ENCODE measurements at regions not wholly inside any gene's neighbourhood (a gene's known extent, or its start where the extent isn't known, plus 50 kb on each side); places are given as distances from the start of the nearest gene placed in this dataset.

GRCh38 chr14:71716041-71716772, 216.0 kb upstream of the RGS6 start:
- DNase-seq, result no peak

DNA sequence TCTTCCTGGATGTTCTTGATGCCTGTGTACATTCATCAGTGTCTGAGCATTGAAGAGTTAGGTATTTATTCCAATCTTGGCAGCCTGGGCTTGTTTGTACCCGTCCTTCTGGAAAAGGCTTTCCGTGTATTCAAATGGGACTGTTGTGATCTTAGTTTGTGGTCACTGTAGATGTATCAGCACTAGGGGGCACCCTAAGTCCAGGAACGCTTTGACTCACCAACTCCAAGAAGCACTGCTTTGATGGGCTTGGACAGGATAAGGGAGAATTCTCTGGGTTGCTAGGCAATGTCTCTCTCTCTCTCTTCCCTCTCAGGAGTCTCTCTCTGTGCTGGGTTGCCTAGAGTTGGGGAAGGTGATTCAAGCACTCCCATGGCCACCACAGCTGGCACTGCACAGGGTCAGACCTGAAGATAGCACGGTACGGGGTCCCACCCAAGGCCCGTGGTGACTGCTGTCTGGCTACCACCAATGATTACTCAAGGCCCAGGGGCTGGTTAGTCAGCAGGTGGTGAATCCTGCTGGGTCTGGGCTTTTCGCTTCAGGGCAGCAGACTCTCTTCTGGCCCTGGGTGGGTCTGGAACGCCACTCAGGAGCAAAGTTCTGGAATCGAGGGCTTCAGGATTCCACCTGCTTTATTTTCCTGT, 211.1 kb upstream of the RGS6 start:
- DNase-seq, result no peak

- DNase-seq, result no peak
Measured at GRCh38 chr14:71721791-71722190, 210.4 kb upstream of the RGS6 start.

DNA sequence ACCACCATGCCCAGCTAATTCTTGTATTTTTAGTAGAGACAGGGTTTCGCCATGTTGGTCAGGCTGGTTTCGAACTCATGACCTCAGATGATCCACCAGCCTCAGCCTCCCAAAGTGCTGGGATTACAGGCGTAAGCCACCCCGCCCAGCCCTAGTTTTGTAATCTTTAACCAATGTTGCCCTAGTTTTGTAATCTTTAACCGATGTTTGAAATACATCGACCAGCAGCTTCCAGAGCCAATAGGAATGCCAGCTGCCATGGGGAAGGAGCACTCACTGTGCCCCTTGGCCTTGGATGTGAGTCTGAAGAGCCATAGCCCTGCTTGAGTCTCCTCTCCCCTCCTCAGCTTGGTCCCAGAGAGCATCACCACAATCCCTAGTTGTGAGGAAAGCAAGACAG, 209.3 kb upstream of the RGS6 start:
- no peak for DNase-seq

- no peak for DNase-seq
Measured at GRCh38 chr14:71725922-71726579, 206.2 kb upstream of the RGS6 start.

- DNase-seq, result no peak
Measured at GRCh38 chr14:71726580-71727021, 205.6 kb upstream of the RGS6 start.

DNA sequence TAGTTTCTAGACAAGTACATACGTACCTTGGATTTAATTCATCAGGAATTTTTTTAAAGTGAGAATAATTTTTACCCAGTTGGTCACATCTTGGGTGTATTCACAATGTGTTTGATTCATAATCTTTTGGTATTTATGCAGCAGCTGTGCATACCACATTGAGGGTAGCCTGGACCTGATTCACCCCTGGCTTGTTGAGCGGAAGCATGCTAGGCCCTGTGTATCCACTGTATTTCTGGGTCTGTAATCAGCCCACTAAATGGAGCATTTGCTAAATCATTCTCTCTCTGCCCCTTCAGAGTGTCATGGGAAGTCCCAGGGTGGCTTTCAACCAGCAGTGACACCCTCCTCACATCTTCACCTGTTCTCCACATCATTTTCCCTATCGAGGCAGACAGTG, 203.8 kb upstream of the RGS6 start:
- no peak for DNase-seq

DNA sequence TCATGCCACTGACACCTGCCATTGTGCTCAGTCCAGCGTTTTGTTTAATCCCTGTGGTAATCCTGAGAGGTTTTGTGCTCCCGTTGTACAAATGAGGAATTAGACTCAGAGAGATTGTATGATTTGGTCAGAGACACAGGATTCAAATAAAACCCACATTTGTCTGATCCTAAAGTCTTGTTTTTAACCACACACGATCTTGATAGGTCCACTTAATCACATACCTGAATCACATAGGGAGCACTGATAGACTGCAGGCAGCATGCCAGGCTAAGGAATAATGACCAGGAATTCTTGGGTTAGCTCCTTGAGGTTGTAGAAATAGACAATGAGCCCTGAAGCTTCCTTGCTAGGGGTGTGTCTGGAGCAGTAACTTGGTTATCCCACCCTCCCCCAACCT, 202.6 kb upstream of the RGS6 start:
- no peak for DNase-seq

GRCh38 chr14:71730471-71730870, 201.8 kb upstream of the RGS6 start:
- DNase-seq, result no peak

- no peak for DNase-seq
Measured at GRCh38 chr14:71731096-71731495, 201.1 kb upstream of the RGS6 start.

DNA sequence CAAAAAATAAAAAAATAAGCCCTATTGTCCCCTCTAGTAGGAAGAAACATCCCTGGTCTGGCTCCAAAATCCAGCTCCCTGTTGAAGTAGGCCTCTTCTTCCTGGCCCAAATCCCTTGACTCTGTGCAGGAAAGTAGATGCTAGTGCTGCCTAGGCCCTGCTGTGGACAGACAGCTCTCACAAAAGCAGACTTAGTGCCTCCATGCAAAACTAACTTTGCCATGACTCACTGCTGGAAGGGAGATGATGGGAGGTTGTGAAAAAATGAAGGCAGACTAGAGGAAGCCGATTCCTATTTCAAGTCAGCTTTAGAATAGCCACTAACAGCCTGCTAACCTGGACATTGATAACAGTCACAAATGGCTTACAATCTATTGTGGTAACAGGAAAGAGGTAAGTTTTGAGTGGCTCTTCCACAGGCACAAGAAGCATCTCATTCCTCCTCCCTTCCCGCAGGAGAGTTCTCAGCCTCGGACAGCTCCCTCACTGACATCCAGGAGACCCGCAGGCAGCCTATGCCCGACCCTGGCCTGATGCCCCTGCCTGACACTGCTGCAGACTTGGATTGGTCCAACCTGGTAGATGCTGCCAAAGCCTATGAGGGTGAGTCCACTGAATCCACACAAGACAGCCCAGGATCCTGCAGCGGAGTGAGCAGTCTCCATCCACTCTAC, 198.9 kb upstream of the RGS6 start:
- DNase-seq, result no peak

- no peak for DNase-seq
Measured at GRCh38 chr14:71734076-71734475, 198.2 kb upstream of the RGS6 start.

DNA sequence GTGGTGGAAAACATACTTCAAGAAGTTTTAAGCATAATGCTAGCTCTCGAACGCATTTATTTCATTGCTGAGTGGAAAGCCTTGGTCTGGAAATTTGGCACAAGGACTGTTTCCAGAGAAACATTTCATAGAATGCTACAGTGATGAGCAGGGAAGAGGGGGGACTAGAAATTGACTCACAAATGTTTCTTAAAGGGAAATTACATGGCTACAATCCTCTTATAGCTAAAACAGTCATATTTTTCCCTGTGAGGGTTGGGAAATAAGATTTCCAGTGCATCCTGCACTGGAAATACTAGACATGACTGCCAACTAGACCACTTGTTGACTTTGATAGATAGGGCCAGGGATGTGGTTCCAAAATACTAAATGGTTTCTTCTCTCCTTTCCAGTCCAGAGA, 197.3 kb upstream of the RGS6 start:
- no peak for DNase-seq

GRCh38 chr14:71737760-71738159, 194.5 kb upstream of the RGS6 start:
- no peak for DNase-seq

DNA sequence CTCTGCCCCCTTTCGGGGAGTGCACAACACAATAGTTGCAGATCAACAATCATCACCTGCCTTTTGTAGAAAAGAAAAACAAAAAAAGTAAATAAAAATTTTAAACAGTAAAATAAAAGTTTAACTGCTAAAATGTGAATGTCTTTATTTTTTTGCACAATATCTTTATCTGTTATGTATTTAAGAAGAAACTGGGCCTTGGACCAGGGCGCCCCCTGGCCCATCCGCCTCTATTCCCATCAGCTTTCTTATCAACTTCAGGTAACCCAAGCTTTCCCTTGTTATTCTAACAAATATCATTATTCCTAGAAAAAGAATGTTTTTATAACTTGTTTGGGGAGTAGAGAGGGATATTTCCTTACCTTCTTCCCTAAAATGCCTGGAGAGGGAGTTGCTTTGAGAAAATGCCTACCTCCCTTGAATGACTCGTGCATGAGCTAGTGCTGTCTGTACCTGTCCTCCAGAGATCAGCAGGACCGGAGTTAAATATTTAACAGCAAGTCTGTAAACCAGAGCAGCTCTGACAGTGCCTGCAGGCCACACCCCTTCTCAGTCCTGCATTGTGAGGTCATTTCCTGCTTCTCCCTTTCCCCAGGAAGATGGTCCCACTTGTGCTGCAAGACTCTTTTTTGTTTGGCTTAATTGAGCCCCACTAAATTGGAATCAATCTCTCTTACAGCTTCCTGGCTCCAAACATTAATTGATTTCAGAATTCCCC, 192.8 kb upstream of the RGS6 start:
- DNase-seq, result no peak

DNA sequence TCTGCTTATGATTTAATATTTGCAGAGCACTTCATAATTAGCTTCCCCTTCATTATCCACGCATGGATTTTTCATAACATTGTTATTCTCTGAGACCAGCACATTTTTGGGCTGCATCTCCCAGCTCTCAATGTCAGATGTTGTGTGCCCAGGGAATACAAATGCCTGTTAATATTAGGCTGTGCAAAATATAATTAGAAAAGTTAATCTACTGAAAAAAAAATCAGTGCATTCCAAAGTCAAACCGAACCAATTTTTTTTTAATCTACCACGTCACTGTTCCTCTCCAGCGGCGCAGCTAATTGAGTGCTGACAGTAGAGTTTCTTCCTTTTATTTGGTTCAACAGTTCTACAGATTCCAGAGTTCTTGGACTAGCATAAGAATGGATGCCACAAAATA, 191.0 kb upstream of the RGS6 start:
- no peak for DNase-seq

DNA sequence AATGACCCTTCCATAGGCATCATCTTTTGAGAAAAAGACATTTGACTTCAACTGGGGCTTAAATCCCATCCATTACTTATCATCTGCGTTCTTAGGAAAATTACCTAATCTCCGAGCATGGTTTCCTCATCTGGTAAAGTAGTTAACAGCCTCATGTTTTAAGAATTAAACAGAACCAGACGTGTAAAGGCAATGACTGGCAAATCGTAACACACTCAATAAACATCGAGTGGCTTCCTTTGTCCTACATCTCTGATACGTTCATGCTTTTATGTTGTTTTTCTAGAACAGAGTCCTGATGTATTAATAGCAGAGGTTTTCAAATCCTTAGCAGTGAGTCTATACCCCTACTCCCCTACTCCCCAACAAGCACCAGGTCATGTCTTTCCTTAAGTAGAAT, 189.7 kb upstream of the RGS6 start:
- no peak for DNase-seq

DNA sequence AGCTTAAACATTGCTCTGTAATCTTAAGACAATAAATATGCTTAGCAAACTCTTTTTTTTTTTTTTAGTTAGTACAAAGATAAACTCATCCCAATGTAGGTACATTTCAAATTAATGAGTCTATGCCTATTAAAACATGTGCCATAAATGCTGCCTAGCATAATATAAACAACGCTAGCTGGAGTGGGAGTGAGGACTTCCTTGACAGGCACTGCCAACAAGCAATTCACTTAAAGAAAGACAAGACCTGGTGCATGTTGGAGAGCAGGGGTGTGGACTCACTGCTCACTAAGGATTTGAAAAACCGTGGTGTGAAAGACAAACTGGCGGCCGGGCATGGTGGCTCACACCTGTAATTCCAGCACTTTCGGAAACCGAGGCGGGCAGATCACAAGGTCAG, 187.2 kb upstream of the RGS6 start:
- DNase-seq, result no peak

- no peak for DNase-seq
Measured at GRCh38 chr14:71748196-71748595, 184.0 kb upstream of the RGS6 start.

DNA sequence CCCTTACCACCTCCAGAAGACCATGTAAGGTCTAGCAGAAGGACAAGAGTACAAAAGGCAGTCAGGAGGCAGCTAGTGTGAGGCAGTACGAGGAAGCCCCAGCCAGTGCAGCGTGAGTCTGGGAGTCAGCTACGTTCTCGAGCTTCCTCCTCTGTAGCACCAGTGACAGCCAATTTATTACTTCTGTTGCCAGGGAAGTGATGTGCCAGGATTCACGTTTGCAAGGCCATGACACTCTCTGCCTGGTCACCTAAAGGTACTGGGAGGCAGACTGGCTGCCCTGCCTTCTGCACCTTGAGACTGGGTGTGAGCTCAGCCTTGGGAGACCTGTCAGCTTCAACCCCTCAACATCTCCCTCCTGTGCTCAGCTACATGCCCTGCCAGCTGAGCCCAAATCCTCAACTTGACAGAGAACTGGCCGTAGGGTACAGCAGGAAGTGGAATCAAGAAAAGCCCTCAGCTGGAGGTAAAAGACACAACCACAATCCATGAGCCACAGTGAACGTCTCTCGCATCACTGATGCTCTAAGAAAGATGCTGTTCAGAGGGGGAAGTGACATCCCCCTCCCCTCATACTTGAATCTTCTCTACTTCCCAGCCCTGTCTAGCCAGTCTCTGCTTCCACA, 182.5 kb upstream of the RGS6 start:
- no peak for DNase-seq

- no peak for DNase-seq
Measured at GRCh38 chr14:71751264-71751663, 181.0 kb upstream of the RGS6 start.

DNA sequence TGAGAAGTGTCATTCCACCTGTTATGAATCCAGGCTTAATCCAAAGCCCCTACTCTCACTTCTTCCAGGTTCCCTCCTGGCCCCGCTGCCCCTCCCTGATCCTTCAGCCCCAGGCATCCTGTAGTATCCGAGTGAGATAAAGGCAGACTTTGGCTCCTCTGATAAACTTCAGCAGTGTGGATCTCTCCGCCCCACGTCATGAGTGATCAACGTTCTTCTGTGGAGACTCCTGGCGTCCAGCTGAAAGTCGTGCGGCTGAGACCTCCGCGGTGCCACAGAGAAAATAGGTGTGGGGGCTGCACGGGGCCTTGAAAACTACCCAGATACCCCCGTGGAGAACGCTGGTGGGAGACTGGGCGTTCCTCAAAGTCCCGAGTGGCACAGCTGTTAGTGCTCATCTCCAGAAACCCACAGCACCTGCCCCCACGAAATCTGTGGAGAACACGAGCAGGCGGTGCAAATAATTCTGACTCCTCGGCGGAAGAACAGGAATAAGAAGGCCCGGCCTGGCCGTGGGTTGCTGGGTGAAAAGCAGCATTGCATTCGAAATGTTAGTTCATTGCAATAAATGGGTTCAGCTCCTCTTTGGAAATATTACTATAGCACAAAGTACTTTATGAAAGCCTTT, 180.0 kb upstream of the RGS6 start:
- no peak for DNase-seq
